ENCODE measurements at regions not wholly inside any gene's neighbourhood (a gene's known extent, or its start where the extent isn't known, plus 50 kb on each side); places are given as distances from the start of the nearest gene placed in this dataset.
"Not testable (repeated sequence)": the region's sequence is repeated elsewhere in the genome, so short reads cannot be mapped to it uniquely, and the experiment has no call there.

DNA sequence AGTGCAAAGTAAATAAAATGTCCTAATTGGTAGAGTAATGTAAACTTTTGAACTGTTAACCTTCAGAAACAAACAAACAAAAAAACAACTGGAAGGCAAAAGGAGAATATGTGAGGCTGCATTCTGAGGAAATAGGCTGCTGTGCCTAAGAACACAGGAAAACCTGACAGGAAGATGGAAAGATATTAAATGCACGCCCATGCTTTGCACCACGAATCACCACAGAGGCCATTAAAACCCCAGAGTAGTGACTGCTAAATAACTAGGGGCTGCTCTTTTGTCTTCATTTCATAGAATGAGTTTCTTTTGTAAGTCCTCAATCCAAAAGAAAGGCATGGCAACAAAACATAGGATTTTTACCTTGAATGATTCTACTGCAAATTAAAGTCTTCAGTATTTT lies 436.0 kb downstream of the RAB38 start:
- Histone ChIP-seq H3K27me3 (no peaks in the 10 kb centered on the region), H3K4me3 (no peak overlapping the region), H3K36me3 (no peaks in the 10 kb centered on the region), H3K27ac (no peak overlapping the region), H3K4me1 (no peaks in the 10 kb centered on the region), H3K9me3 (replicated peaks) (no peaks in the 10 kb centered on the region)
- DNase-seq = no peak

DNA sequence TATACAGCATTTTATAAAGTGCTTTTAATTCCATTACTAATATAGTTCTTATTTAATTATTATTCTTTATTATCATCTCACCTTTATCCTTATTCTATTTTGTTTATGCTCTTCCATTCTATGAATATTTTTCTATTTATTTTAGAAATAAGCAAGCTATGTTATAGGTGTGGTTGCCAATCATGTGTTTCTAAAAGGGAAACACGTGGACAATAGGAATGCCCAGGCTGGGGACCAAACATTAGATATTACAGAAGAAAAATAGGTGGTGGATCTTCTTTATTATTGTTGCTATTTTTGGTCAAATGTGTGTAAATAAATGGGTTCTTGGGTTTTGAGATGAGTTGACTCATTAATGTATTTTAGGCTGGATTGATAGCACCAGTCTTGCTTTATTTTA lies 438.3 kb downstream of the RAB38 start:
- no peaks in the 10 kb centered on the region for H3K4me1 ChIP-seq
- no peaks in the 10 kb centered on the region for H3K9me3 ChIP-seq (replicated peaks)
- no peak overlapping the region for H3K4me3 ChIP-seq
- no peak overlapping the region for H3K27ac ChIP-seq
- H3K27me3 ChIP-seq = no peaks in the 10 kb centered on the region
- H3K36me3 ChIP-seq = no peaks in the 10 kb centered on the region
- DNase-seq = no peak

DNA sequence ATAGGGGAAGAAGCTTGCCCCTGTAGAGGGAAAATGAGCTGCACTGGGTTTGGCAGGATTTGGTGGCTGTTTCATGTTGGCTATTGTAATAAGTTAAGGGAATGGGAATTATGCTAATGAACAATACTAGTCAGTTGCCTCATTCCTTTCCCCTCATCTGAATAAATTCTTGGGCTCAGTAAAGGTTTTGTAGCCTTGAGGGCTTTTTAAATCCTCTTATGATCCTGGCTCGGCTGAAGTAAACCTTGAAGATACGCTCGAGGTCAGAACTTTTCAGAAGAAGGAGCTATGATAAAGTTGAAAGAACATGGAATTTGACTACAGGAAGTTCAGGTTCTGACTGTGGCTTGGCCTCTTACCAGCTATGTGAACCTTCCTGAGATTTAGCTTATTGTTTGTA lies 448.7 kb downstream of the RAB38 start:
- 0 out of 2 replicates have a peak, but pooled peaks cover 3% of the 10 kb centered on the region for H3K27me3 ChIP-seq
- no peak overlapping the region for H3K4me3 ChIP-seq
- no peak overlapping the region for H3K27ac ChIP-seq
- H3K36me3 ChIP-seq = no peaks in the 10 kb centered on the region
- no peaks in the 10 kb centered on the region for H3K4me1 ChIP-seq
- DNase-seq = no peak
- H3K9me3 ChIP-seq (replicated peaks) = no peaks in the 10 kb centered on the region

DNA sequence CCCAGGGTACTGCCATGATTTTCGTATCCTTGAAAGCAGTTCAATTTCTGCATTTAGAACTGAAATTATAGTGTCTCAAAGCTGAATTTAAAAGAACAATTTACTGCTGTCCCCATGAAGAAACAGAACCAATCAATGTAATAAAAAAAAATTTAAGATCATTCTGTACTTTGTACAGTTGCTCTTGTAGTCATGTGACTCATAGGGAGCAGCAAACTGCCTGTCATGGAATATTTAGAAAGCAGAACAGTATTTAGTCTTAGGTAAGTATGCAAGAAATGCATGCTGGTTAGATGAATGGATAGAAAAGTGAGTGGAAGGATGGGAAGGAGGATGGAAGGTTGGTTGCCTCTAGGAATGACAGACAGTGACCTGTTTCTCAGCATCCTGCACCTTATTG lies 450.9 kb downstream of the RAB38 start:
- H3K4me3 ChIP-seq = no peak overlapping the region
- no peak for DNase-seq
- H3K9me3 ChIP-seq (replicated peaks) = no peaks in the 10 kb centered on the region
- H3K27me3 ChIP-seq = peaks cover 3% of the 10 kb centered on the region; the same call in 1 of the 2 replicates
- H3K27ac ChIP-seq = no peak overlapping the region
- no peaks in the 10 kb centered on the region for H3K36me3 ChIP-seq
- H3K4me1 ChIP-seq = no peaks in the 10 kb centered on the region

DNA sequence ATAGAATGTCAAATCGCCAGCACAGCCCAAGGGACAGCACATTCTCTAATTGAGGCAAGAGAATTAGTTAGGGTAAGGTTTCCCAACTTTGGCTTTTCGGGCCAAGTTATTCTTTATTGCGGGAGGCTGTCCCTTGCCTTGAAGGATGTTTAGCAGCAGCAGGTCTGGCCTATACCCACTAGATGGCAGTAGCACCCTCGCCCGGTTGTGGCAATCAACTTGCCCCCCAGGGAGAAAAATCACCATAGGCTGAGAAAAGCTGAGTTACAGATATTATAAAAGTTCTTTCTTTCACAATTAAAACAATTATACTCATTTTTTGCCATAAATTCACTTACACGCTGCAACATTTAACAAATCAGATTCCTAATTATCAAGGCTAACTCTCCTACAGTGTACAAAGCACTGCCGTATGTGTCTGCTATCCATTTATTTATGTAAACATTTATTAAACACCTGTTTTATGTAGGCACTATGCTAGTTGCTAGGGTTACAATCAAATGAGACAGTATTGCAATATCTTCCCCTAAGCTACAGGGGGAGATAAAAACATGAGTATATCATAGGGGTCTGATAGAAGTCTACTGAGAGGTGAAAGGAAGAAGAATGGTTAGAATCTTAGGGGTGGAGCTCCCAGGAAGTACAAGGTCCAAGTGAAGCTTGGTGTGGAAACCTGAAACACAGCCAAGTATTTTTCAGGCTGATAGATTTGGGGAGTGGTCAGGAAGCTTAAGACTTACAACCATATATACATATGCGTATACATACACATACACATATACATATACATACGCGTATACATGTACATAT lies 452.3 kb downstream of the RAB38 start:
- DNase-seq = peak; percentile 24 to 66
- Histone ChIP-seq H3K4me1 (no peaks in the 10 kb centered on the region), H3K36me3 (no peaks in the 10 kb centered on the region), H3K9me3 (replicated peaks) (no peaks in the 10 kb centered on the region), H3K27ac (no peak overlapping the region), H3K27me3 (peaks cover 3% of the 10 kb centered on the region; the same call in 1 of the 2 replicates), H3K4me3 (no peak overlapping the region)

DNA sequence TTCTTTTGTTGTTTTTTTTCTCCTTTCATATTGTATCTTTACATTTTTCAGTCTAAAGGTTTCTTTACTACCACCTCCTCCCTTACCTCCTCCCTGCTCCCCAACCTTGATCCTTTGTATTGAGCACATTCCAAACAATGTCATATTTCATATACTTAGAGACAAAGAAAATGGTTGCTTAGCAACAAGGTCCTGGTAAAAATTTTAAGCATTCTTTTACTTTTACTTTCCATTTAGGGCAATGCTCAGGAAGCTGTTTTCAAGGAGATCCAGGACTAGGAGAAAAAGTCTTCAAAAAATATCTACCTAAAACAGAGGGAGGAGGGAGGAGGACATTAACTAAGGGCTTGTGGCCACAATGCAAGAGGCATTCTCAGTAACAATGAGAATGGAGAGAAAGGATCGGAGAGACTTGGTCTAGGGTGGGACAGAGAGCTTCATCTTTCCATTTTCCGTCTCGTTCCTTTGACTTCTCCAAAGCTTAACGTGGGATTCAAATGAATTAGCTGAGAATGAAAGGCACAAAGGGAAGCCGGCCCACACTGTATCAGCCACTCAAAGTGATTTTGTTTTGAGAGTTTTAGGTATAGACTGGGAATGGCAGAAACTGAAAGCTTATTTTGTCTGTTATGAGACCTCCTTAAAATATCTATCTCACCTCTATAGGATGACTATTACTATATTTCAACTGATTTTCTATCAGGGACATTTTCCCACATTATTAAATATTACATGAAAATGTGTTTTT lies 455.7 kb downstream of the RAB38 start:
- Histone ChIP-seq H3K9me3 (replicated peaks) (no peaks in the 10 kb centered on the region), H3K4me3 (no peak overlapping the region), H3K27ac (no peak overlapping the region), H3K36me3 (no peaks in the 10 kb centered on the region), H3K27me3 (peaks cover 6% of the 10 kb centered on the region), H3K4me1 (no peaks in the 10 kb centered on the region)
- no peak for DNase-seq

DNA sequence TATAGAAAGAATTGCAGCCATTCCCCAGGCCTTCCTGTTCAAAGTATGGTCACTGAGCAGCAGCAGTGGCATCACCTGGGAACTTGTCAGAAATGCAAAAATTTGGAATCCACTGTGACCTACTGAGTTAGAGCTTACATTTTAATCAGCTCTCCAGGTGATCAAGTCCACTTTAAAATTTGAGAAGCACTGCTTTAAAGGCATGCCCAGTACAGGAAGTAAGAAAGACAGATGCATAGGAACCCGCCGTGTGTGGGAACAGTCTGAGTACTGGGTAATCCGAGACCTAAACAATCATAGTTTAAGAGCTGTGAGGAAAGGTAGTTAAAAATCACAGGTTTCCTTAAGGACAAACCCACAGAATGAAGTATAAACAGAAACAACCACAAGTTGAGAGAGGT lies 462.4 kb downstream of the RAB38 start:
- DNase-seq = peak in 1 of 2 experiments; percentile 40

DNA sequence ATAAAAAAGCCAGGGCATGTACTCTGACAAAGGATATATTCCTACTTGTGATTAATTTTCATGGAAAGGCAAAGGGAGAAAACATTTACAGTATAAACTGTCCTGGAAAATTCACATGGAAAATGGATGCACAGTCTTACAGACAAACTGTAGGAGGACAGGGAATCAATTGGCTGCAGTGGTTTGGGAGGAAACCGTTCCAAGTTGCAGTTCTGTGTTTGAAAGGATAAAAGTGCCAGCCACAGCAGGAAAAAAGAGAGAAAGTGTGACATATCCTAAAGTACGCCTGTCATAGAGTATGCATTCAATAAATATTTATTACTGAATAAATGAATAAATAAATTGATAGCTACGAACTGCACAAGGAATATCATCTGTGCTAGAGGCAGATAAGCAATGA lies 462.9 kb downstream of the RAB38 start:
- no peak for DNase-seq
- H3K36me3 ChIP-seq = no peaks in the 10 kb centered on the region
- H3K4me3 ChIP-seq = no peak overlapping the region
- no peaks in the 10 kb centered on the region for H3K4me1 ChIP-seq
- peaks cover 3% of the 10 kb centered on the region for H3K27me3 ChIP-seq
- H3K9me3 ChIP-seq (replicated peaks) = no peaks in the 10 kb centered on the region
- H3K27ac ChIP-seq = no peak overlapping the region

More for the DNA sequence above, 462.4 kb downstream of the RAB38 start:
- Histone ChIP-seq H3K9me3 (replicated peaks) (no peaks in the 10 kb centered on the region), H3K36me3 (no peaks in the 10 kb centered on the region), H3K4me3 (no peak overlapping the region), H3K27ac (no peak overlapping the region), H3K4me1 (no peaks in the 10 kb centered on the region), H3K27me3 (peaks cover 3% of the 10 kb centered on the region)

DNA sequence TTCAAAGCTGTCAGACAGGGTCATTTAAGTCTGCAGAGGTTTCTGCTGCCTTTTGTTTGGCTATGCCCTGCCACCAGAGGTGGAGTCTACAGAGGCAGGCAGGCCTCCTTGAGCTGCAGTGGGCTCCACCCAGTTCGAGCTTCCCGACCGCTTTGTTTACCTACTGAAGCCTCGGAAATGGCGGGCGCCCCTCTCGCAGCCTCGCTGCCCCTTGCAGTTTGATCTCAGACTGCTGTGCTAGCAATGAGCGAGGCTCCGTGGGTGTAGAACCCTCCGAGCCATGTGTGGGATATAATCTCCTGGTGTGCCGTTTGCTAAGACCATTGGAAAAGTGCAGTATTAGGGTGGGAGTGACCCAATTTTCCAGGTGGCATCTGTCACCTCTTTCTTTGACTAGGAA lies 471.7 kb downstream of the RAB38 start:
- H3K4me3 ChIP-seq; H3K36me3 ChIP-seq; H3K27ac ChIP-seq; H3K27me3 ChIP-seq; H3K9me3 ChIP-seq (replicated peaks); H3K4me1 ChIP-seq; DNase-seq: not testable (repeated sequence)

DNA sequence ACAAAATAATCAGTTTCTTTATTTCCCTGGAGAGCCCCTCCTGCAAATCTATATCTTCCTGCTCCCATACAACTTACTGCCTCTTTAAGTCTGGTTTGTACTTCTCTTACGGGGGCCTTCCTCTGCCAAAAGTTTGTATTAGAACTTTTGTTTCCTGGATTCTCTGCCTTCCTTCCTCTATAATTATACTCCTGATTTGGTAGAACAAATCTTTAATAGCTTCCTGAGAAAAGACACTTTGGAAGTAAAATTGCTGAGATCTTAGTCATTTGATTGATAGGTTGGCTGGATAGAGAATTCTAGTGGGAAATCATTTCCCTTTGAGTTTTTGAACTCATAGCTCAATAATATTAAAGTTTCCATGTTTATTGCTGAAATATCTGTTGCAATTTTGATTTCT lies 499.2 kb downstream of the RAB38 start:
- DNase-seq = no peak

DNA sequence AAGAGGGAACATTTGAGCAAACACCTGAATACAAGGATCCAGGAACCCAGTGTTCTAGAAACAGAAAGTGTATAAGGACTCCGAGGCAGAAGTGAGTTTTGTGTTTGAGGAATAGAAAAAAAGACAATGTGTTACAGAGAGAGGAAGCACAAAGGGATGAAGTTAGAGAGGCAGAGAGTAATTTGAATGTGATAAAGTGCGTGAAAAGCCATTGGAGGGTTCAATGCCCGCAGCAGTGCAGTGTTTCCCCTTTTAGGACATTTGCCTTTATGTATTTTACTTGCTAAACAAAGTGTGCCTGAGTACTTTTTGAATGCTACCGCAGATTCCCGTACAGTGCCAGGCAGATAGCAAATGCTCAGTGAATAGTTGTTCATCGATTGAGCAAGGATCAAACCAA lies 508.5 kb downstream of the RAB38 start:
- H3K9me3 ChIP-seq (replicated peaks) = no peaks in the 10 kb centered on the region
- no peak for DNase-seq
- H3K4me1 ChIP-seq = no peaks in the 10 kb centered on the region
- H3K36me3 ChIP-seq = no peaks in the 10 kb centered on the region
- H3K4me3 ChIP-seq = no peak overlapping the region
- no peak overlapping the region for H3K27ac ChIP-seq
- H3K27me3 ChIP-seq = peaks cover 8% of the 10 kb centered on the region

More for the DNA sequence above, 499.2 kb downstream of the RAB38 start:
- no peaks in the 10 kb centered on the region for H3K27me3 ChIP-seq
- H3K27ac ChIP-seq = no peak overlapping the region
- H3K4me3 ChIP-seq = no peak overlapping the region
- H3K9me3 ChIP-seq (replicated peaks) = no peaks in the 10 kb centered on the region
- H3K36me3 ChIP-seq = no peaks in the 10 kb centered on the region
- no peaks in the 10 kb centered on the region for H3K4me1 ChIP-seq

DNA sequence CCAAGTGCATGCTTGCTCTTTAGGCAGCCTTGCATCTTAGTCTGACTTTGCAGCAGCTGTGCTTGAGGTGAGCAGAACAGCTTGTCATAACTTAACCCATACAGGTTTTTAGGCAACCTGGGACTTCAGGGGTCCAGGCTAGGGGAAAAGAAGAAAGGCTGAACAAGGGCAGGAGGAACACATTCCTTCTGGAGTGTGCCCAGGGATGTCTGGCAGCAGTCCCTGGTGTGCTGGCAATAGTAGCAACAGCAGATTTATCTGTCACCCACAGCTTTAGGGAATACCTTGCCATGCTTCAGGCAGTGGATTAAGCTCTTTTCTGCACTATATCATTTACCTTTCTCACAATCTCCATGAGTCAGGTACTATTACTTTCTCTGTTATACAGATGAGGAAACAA lies 513.0 kb downstream of the RAB38 start:
- Histone ChIP-seq H3K9me3 (replicated peaks) (no peaks in the 10 kb centered on the region), H3K27ac (no peak overlapping the region), H3K4me3 (no peak overlapping the region), H3K27me3 (peaks cover 8% of the 10 kb centered on the region; the same call in 1 of the 2 replicates), H3K36me3 (no peaks in the 10 kb centered on the region), H3K4me1 (no peaks in the 10 kb centered on the region)
- no peak for DNase-seq

DNA sequence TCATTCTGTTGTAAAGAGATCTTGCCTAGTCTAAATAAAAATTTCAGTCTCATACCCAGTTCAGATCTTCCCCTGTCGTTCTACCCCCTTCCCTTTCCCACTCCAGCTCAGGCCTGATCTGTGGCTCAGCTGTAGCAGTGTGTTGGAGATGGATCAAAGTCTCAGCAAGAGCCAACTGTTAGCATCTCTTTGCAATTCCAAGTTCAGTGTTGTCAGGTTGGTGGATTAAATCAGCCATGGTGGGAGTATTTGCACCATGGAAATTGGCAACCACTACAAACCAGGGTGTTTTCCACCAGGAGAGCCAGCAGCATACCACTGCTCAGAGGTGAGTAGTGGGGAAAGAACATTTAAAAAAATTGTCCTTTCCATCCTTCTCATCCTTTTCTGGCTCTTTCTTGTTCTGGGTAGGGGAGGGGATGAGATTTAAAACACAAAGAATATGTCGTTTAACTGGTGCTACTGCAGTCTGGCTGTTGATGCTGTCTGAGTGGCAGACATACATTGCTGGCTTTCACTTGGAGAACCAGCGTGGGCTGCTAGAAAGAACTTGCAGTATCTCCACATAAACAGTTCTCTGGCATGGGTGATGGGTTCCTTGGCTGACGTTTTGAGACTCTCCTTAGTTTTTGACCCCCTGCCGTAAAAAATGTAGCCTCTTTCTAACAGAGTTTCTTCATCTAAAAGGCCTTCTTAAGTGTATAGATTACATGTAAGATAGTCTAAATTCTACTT lies 514.1 kb downstream of the RAB38 start:
- no peak for DNase-seq
- Histone ChIP-seq H3K36me3 (no peaks in the 10 kb centered on the region), H3K4me3 (no peak overlapping the region), H3K4me1 (no peaks in the 10 kb centered on the region), H3K9me3 (replicated peaks) (no peaks in the 10 kb centered on the region), H3K27me3 (peaks cover 4% of the 10 kb centered on the region; the same call in 1 of the 2 replicates), H3K27ac (no peak overlapping the region)

DNA sequence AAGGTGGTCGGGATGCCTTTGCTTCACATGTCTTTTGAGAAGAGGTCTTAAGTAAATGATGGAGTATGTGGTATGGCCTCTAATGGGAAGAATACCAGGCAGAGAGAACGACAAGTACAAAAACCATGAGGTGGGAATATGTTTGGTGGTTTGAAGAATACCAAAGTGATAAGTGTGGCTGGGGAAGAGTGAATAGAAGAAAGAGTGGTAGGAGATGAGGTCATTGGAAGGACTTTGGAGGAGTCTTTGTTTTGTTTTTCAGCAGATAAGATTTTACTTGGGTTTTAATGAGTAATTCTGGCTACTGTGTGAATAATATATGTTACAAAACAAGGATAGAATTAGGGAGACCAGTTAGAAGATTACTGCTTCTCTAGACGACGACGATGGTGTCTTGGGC lies 515.4 kb downstream of the RAB38 start:
- H3K9me3 ChIP-seq (replicated peaks) = no peaks in the 10 kb centered on the region

DNA sequence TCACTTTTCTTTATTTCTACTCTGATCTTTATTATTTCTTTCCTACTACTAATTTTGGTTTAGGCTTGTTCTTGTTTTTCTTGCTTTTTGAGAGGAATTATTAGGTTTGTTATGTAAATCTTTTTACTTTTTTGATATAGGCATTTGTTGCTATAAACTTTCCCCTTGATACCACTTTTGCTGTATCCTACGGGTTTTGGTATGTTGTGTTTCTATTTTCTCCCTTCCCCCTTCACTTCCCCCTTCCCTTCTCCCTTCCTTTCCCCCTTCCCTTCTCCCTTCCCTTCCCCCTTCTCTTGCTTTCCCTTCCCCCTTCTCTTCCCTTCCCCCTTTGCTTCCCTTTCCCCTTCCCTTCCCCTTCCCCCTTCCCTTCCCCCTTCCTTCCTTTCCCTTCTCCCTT lies 529.6 kb downstream of the RAB38 start:
- H3K9me3 ChIP-seq (replicated peaks) = no peaks in the 10 kb centered on the region
- H3K36me3 ChIP-seq = no peaks in the 10 kb centered on the region
- no peaks in the 10 kb centered on the region for H3K4me1 ChIP-seq
- no peak for DNase-seq
- 0 out of 2 replicates have a peak, but pooled peaks cover 3% of the 10 kb centered on the region for H3K27me3 ChIP-seq
- H3K4me3 ChIP-seq = no peak overlapping the region
- H3K27ac ChIP-seq = no peak overlapping the region

More for the DNA sequence above, 515.4 kb downstream of the RAB38 start:
- DNase-seq = no peak
- Histone ChIP-seq H3K4me1 (no peaks in the 10 kb centered on the region), H3K27me3 (peaks cover 4% of the 10 kb centered on the region; the same call in 1 of the 2 replicates), H3K27ac (no peak overlapping the region), H3K4me3 (no peak overlapping the region), H3K36me3 (no peaks in the 10 kb centered on the region)

Data from SJCRH30 (cell line).